ENCODE measurements at regions not wholly inside any gene's neighbourhood (a gene's known extent, or its start where the extent isn't known, plus 50 kb on each side); places are given as distances from the start of the nearest gene placed in this dataset.

DNA sequence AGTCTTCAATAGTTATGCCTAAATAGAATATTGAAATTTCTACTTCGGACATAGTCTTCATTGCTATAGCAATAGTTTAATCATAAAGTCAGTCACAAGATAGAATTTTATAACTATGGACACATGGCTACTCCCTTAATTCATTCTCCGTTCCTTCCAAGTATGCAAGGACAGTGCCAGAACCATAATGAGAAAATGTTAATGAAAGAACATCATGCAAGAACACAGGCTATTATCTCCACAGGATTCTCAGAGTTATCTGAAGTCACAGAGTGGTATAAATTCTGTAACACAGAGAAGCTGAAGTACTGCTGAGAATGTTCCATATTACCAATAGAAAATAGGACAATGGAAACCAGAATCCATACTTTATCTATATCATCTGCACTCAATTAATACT, 826.2 kb downstream of the EPHA7 start:
- Histone ChIP-seq H2AFZ (ENCODE audit: low read length) (no peak overlapping the region), H3K9ac (ENCODE audit: insufficient read depth, low read length) (no peak overlapping the region), H3K4me2 (ENCODE audit: extremely low read depth, insufficient read depth, low read length) (no peak overlapping the region), H3K4me1 (ENCODE audit: control insufficient read depth, extremely low read depth, insufficient read depth, low read length) (no peaks in the 10 kb centered on the region), H4K20me1 (ENCODE audit: control insufficient read depth, extremely low read depth, insufficient read depth, low read length) (no peaks in the 10 kb centered on the region), H3K79me2 (ENCODE audit: control insufficient read depth, insufficient read depth, low read length) (no peaks in the 10 kb centered on the region), H3K4me3 (replicated peaks in 1 of 4; ENCODE audit: control extremely low read depth in 1 of 4, insufficient read depth in 1 of 4, low read depth in 3 of 4, low read length in 4 of 4) (no peak overlapping the region), H3K9me3 (ENCODE audit: control insufficient read depth, insufficient read depth, low read depth, low read length) (no peaks in the 10 kb centered on the region), H3K36me3 (ENCODE audit: control insufficient read depth, insufficient read depth, low read length) (no peaks in the 10 kb centered on the region), H3K27me3 (ENCODE audit: control insufficient read depth, insufficient read depth, low read length) (no peaks in the 10 kb centered on the region), H3K27ac (ENCODE audit: insufficient read depth, low read length) (no peak overlapping the region)
- TF ChIP-seq EZH2 (IDR thresholded peaks at IDR 0.05; ENCODE audit: low read length, missing control alignments) = no peak
- TF ChIP-seq, protein P1, sequence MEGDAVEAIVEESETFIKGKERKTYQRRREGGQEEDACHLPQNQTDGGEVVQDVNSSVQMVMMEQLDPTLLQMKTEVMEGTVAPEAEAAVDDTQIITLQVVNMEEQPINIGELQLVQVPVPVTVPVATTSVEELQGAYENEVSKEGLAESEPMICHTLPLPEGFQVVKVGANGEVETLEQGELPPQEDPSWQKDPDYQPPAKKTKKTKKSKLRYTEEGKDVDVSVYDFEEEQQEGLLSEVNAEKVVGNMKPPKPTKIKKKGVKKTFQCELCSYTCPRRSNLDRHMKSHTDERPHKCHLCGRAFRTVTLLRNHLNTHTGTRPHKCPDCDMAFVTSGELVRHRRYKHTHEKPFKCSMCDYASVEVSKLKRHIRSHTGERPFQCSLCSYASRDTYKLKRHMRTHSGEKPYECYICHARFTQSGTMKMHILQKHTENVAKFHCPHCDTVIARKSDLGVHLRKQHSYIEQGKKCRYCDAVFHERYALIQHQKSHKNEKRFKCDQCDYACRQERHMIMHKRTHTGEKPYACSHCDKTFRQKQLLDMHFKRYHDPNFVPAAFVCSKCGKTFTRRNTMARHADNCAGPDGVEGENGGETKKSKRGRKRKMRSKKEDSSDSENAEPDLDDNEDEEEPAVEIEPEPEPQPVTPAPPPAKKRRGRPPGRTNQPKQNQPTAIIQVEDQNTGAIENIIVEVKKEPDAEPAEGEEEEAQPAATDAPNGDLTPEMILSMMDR (conservative IDR thresholded peaks at IDR 0.05 in 1 of 2, IDR thresholded peaks at IDR 0.05 in 1 of 2; ENCODE audit: low read depth in 1 of 2, low read length in 2 of 2) = no peak
- DNase-seq (ENCODE audit: low read depth in 2 of 2) = no peak

DNA sequence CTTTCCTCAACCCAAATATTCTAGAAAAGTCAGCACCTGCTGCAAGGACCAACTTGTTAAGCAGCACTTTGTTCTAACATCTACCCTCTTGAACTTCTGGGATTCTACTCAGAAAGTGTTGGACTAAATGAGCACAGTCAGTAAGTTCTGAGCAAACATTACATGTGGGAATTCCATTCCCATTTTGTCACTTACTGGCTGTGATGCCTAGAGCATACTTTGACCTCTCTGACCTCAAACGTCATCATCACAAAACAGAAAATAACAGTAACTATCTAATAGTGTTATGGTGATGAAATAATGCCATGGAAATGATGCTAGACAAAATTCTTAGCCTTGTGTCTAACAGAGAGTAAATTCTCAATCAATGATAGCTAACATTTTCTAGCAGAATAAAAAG, 829.4 kb downstream of the EPHA7 start:
- Histone ChIP-seq H3K4me2 (ENCODE audit: extremely low read depth, insufficient read depth, low read length) (no peak overlapping the region), H3K9me3 (ENCODE audit: control insufficient read depth, insufficient read depth, low read depth, low read length) (no peaks in the 10 kb centered on the region), H3K36me3 (ENCODE audit: control insufficient read depth, insufficient read depth, low read length) (no peaks in the 10 kb centered on the region), H3K4me1 (ENCODE audit: control insufficient read depth, extremely low read depth, insufficient read depth, low read length) (no peaks in the 10 kb centered on the region), H4K20me1 (ENCODE audit: control insufficient read depth, extremely low read depth, insufficient read depth, low read length) (no peaks in the 10 kb centered on the region), H3K9ac (ENCODE audit: insufficient read depth, low read length) (no peak overlapping the region), H2AFZ (ENCODE audit: low read length) (no peak overlapping the region), H3K79me2 (ENCODE audit: control insufficient read depth, insufficient read depth, low read length) (no peaks in the 10 kb centered on the region), H3K27me3 (ENCODE audit: control insufficient read depth, insufficient read depth, low read length) (no peaks in the 10 kb centered on the region), H3K4me3 (replicated peaks in 1 of 4; ENCODE audit: control extremely low read depth in 1 of 4, insufficient read depth in 1 of 4, low read depth in 3 of 4, low read length in 4 of 4) (no peak overlapping the region), H3K27ac (ENCODE audit: insufficient read depth, low read length) (no peak overlapping the region)
- TF ChIP-seq EZH2 (IDR thresholded peaks at IDR 0.05; ENCODE audit: low read length, missing control alignments) = no peak
- TF ChIP-seq, protein P1 (conservative IDR thresholded peaks at IDR 0.05 in 1 of 2, IDR thresholded peaks at IDR 0.05 in 1 of 2; ENCODE audit: low read depth in 1 of 2, low read length in 2 of 2) = no peak
- DNase-seq (ENCODE audit: low read depth in 2 of 2) = peak; percentile 34 to 37

DNA sequence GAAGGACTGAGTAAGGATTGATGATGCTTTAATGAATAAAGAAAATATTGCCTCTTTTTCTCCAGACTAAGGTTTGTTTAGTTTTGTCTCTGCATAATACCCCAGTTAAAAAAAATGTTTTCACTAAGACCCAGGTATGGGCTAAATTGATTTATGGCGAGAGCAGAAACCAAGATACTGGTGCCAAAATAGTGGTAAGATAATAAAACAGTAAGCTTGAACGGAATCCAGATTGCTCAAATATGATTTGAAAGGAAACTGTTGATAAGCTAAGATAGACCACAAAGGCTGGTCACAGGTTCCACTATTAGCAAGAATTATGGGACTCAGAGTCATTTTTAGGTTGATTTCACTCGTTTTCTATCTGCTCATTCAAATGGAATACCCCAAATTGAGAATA, 831.2 kb downstream of the EPHA7 start:
- H3K4me1 ChIP-seq (ENCODE audit: control insufficient read depth, extremely low read depth, insufficient read depth, low read length) = no peaks in the 10 kb centered on the region
- TF ChIP-seq, protein P1 (conservative IDR thresholded peaks at IDR 0.05 in 1 of 2, IDR thresholded peaks at IDR 0.05 in 1 of 2; ENCODE audit: low read depth in 1 of 2, low read length in 2 of 2) = no peak
- TF ChIP-seq EZH2 (IDR thresholded peaks at IDR 0.05; ENCODE audit: low read length, missing control alignments) = no peak
- no peak overlapping the region for H3K9ac ChIP-seq (ENCODE audit: insufficient read depth, low read length)
- H3K4me3 ChIP-seq (replicated peaks in 1 of 4; ENCODE audit: control extremely low read depth in 1 of 4, insufficient read depth in 1 of 4, low read depth in 3 of 4, low read length in 4 of 4) = no peak overlapping the region
- DNase-seq (ENCODE audit: low read depth in 2 of 2) = peak in 1 of 2 donors; percentile 56
- no peaks in the 10 kb centered on the region for H3K9me3 ChIP-seq (ENCODE audit: control insufficient read depth, insufficient read depth, low read depth, low read length)
- H4K20me1 ChIP-seq (ENCODE audit: control insufficient read depth, extremely low read depth, insufficient read depth, low read length) = no peaks in the 10 kb centered on the region
- no peak overlapping the region for H3K27ac ChIP-seq (ENCODE audit: insufficient read depth, low read length)
- H3K27me3 ChIP-seq (ENCODE audit: control insufficient read depth, insufficient read depth, low read length) = no peaks in the 10 kb centered on the region
- no peak overlapping the region for H3K4me2 ChIP-seq (ENCODE audit: extremely low read depth, insufficient read depth, low read length)
- no peaks in the 10 kb centered on the region for H3K79me2 ChIP-seq (ENCODE audit: control insufficient read depth, insufficient read depth, low read length)
- H2AFZ ChIP-seq (ENCODE audit: low read length) = no peak overlapping the region
- H3K36me3 ChIP-seq (ENCODE audit: control insufficient read depth, insufficient read depth, low read length) = no peaks in the 10 kb centered on the region

Measured in fibroblast of lung (primary cell).